ENCODE measurements at regions not wholly inside any gene's neighbourhood (a gene's known extent, or its start where the extent isn't known, plus 50 kb on each side); places are given as distances from the start of the nearest gene placed in this dataset.
"Not testable (repeated sequence)": the region's sequence is repeated elsewhere in the genome, so short reads cannot be mapped to it uniquely, and the experiment has no call there.

GRCh38 chr7:149666360-149666945 lies 106.9 kb downstream of the ZNF467 start:
- Mint-ChIP-seq H3K27ac (no peak overlapping the region), H3K4me3 (no peak overlapping the region), H3K36me3 (ENCODE audit: low read depth) (no peaks in the 10 kb centered on the region), H3K27me3 (ENCODE audit: low read depth) (peaks cover 46% of the 10 kb centered on the region), H3K4me1 (ENCODE audit: low read depth) (no peaks in the 10 kb centered on the region), H3K9me3 (no peaks in the 10 kb centered on the region)

GRCh38 chr7:149665618-149666017 lies 107.8 kb downstream of the ZNF467 start:
- H3K27me3 Mint-ChIP-seq (ENCODE audit: low read depth) = peaks cover 48% of the 10 kb centered on the region
- H3K4me3 Mint-ChIP-seq; H3K9me3 Mint-ChIP-seq; H3K36me3 Mint-ChIP-seq (ENCODE audit: low read depth); H3K4me1 Mint-ChIP-seq (ENCODE audit: low read depth); H3K27ac Mint-ChIP-seq: not testable (repeated sequence)

GRCh38 chr7:149664666-149665065 lies 108.7 kb downstream of the ZNF467 start:
- no peak overlapping the region for H3K4me3 Mint-ChIP-seq

GRCh38 chr7:149664176-149664575 lies 109.2 kb downstream of the ZNF467 start:
- Mint-ChIP-seq H3K27ac (no peak overlapping the region), H3K9me3 (no peaks in the 10 kb centered on the region), H3K36me3 (ENCODE audit: low read depth) (no peaks in the 10 kb centered on the region), H3K4me3 (no peak overlapping the region), H3K4me1 (ENCODE audit: low read depth) (no peaks in the 10 kb centered on the region), H3K27me3 (ENCODE audit: low read depth) (peaks cover 51% of the 10 kb centered on the region)

More at GRCh38 chr7:149664666-149665065, 108.7 kb downstream of the ZNF467 start:
- no peaks in the 10 kb centered on the region for H3K4me1 Mint-ChIP-seq (ENCODE audit: low read depth)
- H3K36me3 Mint-ChIP-seq (ENCODE audit: low read depth) = no peaks in the 10 kb centered on the region
- no peaks in the 10 kb centered on the region for H3K9me3 Mint-ChIP-seq
- H3K27me3 Mint-ChIP-seq (ENCODE audit: low read depth) = peaks cover 49% of the 10 kb centered on the region
- H3K27ac Mint-ChIP-seq = no peak overlapping the region

- H3K9me3 Mint-ChIP-seq = no peaks in the 10 kb centered on the region
Measured at GRCh38 chr7:149662591-149663095, 110.7 kb downstream of the ZNF467 start.

GRCh38 chr7:149655784-149656183 lies 117.6 kb downstream of the ZNF467 start:
- Mint-ChIP-seq H3K4me1 (ENCODE audit: low read depth) (no peaks in the 10 kb centered on the region), H3K36me3 (ENCODE audit: low read depth) (no peaks in the 10 kb centered on the region), H3K9me3 (peaks cover 17% of the 10 kb centered on the region), H3K4me3 (no peak overlapping the region), H3K27me3 (ENCODE audit: low read depth) (peaks cover 56% of the 10 kb centered on the region), H3K27ac (no peak overlapping the region)

More at GRCh38 chr7:149662591-149663095, 110.7 kb downstream of the ZNF467 start:
- Mint-ChIP-seq H3K27me3 (ENCODE audit: low read depth) (peaks cover 55% of the 10 kb centered on the region), H3K4me1 (ENCODE audit: low read depth) (no peaks in the 10 kb centered on the region), H3K36me3 (ENCODE audit: low read depth) (no peaks in the 10 kb centered on the region), H3K4me3 (no peak overlapping the region), H3K27ac (no peak overlapping the region)

- no peaks in the 10 kb centered on the region for H3K36me3 Mint-ChIP-seq (ENCODE audit: low read depth)
- no peak overlapping the region for H3K27ac Mint-ChIP-seq
- H3K4me3 Mint-ChIP-seq = no peak overlapping the region
- peaks cover 17% of the 10 kb centered on the region for H3K9me3 Mint-ChIP-seq
- no peaks in the 10 kb centered on the region for H3K4me1 Mint-ChIP-seq (ENCODE audit: low read depth)
- H3K27me3 Mint-ChIP-seq (ENCODE audit: low read depth) = peaks cover 50% of the 10 kb centered on the region
Measured at GRCh38 chr7:149654588-149654987, 118.8 kb downstream of the ZNF467 start.

- H3K4me1 Mint-ChIP-seq (ENCODE audit: low read depth) = not testable (repeated sequence)
- peaks cover 46% of the 10 kb centered on the region for H3K27me3 Mint-ChIP-seq (ENCODE audit: low read depth)
Measured at GRCh38 chr7:149650190-149650589, 123.2 kb downstream of the ZNF467 start.

GRCh38 chr7:149644754-149645153 lies 128.6 kb downstream of the ZNF467 start:
- Mint-ChIP-seq H3K36me3 (ENCODE audit: low read depth) (no peaks in the 10 kb centered on the region), H3K4me3 (no peak overlapping the region), H3K27me3 (ENCODE audit: low read depth) (peaks cover 7% of the 10 kb centered on the region)

More at GRCh38 chr7:149650190-149650589, 123.2 kb downstream of the ZNF467 start:
- not testable (repeated sequence) for H3K27ac Mint-ChIP-seq; H3K36me3 Mint-ChIP-seq (ENCODE audit: low read depth); H3K4me3 Mint-ChIP-seq
- H3K9me3 Mint-ChIP-seq = peaks cover 17% of the 10 kb centered on the region

GRCh38 chr7:149642589-149642988 lies 130.8 kb downstream of the ZNF467 start:
- H3K27me3 Mint-ChIP-seq (ENCODE audit: low read depth) = peaks cover 4% of the 10 kb centered on the region
- no peaks in the 10 kb centered on the region for H3K4me1 Mint-ChIP-seq (ENCODE audit: low read depth)
- H3K27ac Mint-ChIP-seq = no peak overlapping the region
- H3K4me3 Mint-ChIP-seq = no peak overlapping the region
- no peaks in the 10 kb centered on the region for H3K9me3 Mint-ChIP-seq
- H3K36me3 Mint-ChIP-seq (ENCODE audit: low read depth) = no peaks in the 10 kb centered on the region

More at GRCh38 chr7:149644754-149645153, 128.6 kb downstream of the ZNF467 start:
- Mint-ChIP-seq H3K27ac (no peak overlapping the region), H3K9me3 (no peaks in the 10 kb centered on the region), H3K4me1 (ENCODE audit: low read depth) (no peaks in the 10 kb centered on the region)

- Mint-ChIP-seq H3K4me3 (no peak overlapping the region), H3K27ac (no peak overlapping the region), H3K9me3 (no peaks in the 10 kb centered on the region), H3K4me1 (ENCODE audit: low read depth) (no peaks in the 10 kb centered on the region), H3K27me3 (ENCODE audit: low read depth) (no peaks in the 10 kb centered on the region), H3K36me3 (ENCODE audit: low read depth) (no peaks in the 10 kb centered on the region)
Measured at GRCh38 chr7:149638566-149639320, 134.6 kb downstream of the ZNF467 start.

- no peaks in the 10 kb centered on the region for H3K36me3 Mint-ChIP-seq (ENCODE audit: low read depth)
- no peaks in the 10 kb centered on the region for H3K9me3 Mint-ChIP-seq
- no peak overlapping the region for H3K27ac Mint-ChIP-seq
- no peaks in the 10 kb centered on the region for H3K27me3 Mint-ChIP-seq (ENCODE audit: low read depth)
- no peak overlapping the region for H3K4me3 Mint-ChIP-seq
- no peaks in the 10 kb centered on the region for H3K4me1 Mint-ChIP-seq (ENCODE audit: low read depth)
Measured at GRCh38 chr7:149637911-149638565, 135.3 kb downstream of the ZNF467 start.

- Mint-ChIP-seq H3K27ac (no peak overlapping the region), H3K4me1 (ENCODE audit: low read depth) (no peaks in the 10 kb centered on the region), H3K27me3 (ENCODE audit: low read depth) (no peaks in the 10 kb centered on the region), H3K4me3 (no peak overlapping the region), H3K9me3 (no peaks in the 10 kb centered on the region), H3K36me3 (ENCODE audit: low read depth) (no peaks in the 10 kb centered on the region)
Measured at GRCh38 chr7:149635561-149636329, 137.6 kb downstream of the ZNF467 start.
